GM23338 (cell line): ENCODE measurements at regions not wholly inside any gene's neighbourhood (a gene's known extent, or its start where the extent isn't known, plus 50 kb on each side); places are given as distances from the start of the nearest gene placed in this dataset.

Source experiments
- EZH2phosphoT487 ChIP-seq: fragments of 200-600 bp; sonication (generic); IDR thresholded peaks from one replicate; pipeline ENCODE4 v1.8.1; 2018; ENCODE audit warnings: antibody characterized with exemption; ENCODE audit not compliant: unreplicated experiment
- STAT1 ChIP-seq: IDR thresholded peaks from one replicate; pipeline ENCODE4 v1.6.1; 2016; ENCODE audit warnings: antibody characterized with exemption; ENCODE audit not compliant: unreplicated experiment
- TF ChIP-seq, protein P1 (sequence below), 2 experiments: fragments of 200-600 bp in 1 of 2; sonication (generic) in 1 of 2; conservative IDR thresholded peaks; 2 replicates each; pipeline versions ENCODE4 v1.5.1 to v1.6.1; 2016 to 2017; ENCODE audit warnings: antibody characterized with exemption in 2 of 2, low read depth in 2 of 2, mild to moderate bottlenecking in 2 of 2, moderate library complexity in 1 of 2

DNA sequence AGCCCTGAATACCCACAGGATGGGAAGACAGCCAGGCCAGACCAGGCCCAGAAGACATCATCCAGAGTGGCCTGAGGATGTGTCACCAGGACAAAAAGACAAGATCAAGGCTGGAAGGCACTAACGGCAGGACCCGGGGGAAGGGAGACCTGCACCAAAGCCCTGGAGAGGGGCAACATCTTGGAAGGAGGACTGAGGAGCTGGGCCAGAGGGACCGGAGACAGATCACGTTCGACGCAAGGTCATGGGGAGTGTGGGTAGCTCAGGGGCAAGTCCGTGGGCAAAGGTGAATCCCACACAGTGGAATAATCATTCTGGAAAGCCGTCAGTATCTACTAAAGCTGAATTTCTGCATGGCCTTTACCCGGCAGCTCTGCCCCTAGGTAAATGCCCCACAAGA, 478.6 kb downstream of the MATN1 start:
- TF ChIP-seq, protein P1, sequence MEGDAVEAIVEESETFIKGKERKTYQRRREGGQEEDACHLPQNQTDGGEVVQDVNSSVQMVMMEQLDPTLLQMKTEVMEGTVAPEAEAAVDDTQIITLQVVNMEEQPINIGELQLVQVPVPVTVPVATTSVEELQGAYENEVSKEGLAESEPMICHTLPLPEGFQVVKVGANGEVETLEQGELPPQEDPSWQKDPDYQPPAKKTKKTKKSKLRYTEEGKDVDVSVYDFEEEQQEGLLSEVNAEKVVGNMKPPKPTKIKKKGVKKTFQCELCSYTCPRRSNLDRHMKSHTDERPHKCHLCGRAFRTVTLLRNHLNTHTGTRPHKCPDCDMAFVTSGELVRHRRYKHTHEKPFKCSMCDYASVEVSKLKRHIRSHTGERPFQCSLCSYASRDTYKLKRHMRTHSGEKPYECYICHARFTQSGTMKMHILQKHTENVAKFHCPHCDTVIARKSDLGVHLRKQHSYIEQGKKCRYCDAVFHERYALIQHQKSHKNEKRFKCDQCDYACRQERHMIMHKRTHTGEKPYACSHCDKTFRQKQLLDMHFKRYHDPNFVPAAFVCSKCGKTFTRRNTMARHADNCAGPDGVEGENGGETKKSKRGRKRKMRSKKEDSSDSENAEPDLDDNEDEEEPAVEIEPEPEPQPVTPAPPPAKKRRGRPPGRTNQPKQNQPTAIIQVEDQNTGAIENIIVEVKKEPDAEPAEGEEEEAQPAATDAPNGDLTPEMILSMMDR (conservative IDR thresholded peaks at IDR 0.05; ENCODE audit: low read depth in 2 of 2) = no peak
- TF ChIP-seq EZH2phosphoT487 (no peak), STAT1 (no peak)
